ENCODE measurements at regions not wholly inside any gene's neighbourhood (a gene's known extent, or its start where the extent isn't known, plus 50 kb on each side); places are given as distances from the start of the nearest gene placed in this dataset.

- no peak for TF ChIP-seq ZNF223 (tag by site-specific recombination; IDR thresholded peaks at IDR 0.05)
Observed at GRCh38 chr13:89324582-89324981, 1653.4 kb downstream of the SLITRK5 start (continued).

- Histone ChIP-seq H3K27ac (ENCODE audit: extremely low read depth, low read depth, low read length) (no peak overlapping the region), H3K4me1 (ENCODE audit: control insufficient read depth, insufficient read depth, low read length) (no peaks in the 10 kb centered on the region), H3K9me3 (ENCODE audit: control insufficient read depth, insufficient read depth, low read depth, low read length) (no peaks in the 10 kb centered on the region), H3K4me3 (ENCODE audit: low read depth, low read length) (no peak overlapping the region), H3K36me3 (ENCODE audit: control insufficient read depth in 2 of 2, insufficient read depth in 1 of 2, low read length in 2 of 2) (no peaks in the 10 kb centered on the region)
- CTCF ChIA-PET: no interaction called here
- no peak for TF ChIP-seq ZNF423 (tag by site-specific recombination; IDR thresholded peaks at IDR 0.05)
- no peak for TF ChIP-seq INSM2 (tag by site-specific recombination; IDR thresholded peaks at IDR 0.05)
- POLR2A ChIA-PET: no interaction called here
Observed at GRCh38 chr13:89343165-89343564, 1672.0 kb downstream of the SLITRK5 start.

- no peak overlapping the region for H3K4me3 ChIP-seq (ENCODE audit: low read depth, low read length)
- TF ChIP-seq ZNF791 (tag by site-specific recombination; IDR thresholded peaks at IDR 0.05): no peak
- no peaks in the 10 kb centered on the region for H3K9me3 ChIP-seq (ENCODE audit: control insufficient read depth, insufficient read depth, low read depth, low read length)
- ChIA-PET CTCF (no interaction called here), POLR2A (no interaction called here)
- H3K27ac ChIP-seq (ENCODE audit: extremely low read depth, low read depth, low read length): no peak overlapping the region
- no peaks in the 10 kb centered on the region for H3K36me3 ChIP-seq (ENCODE audit: control insufficient read depth in 2 of 2, insufficient read depth in 1 of 2, low read length in 2 of 2)
- H3K4me1 ChIP-seq (ENCODE audit: control insufficient read depth, insufficient read depth, low read length): no peaks in the 10 kb centered on the region
Observed at GRCh38 chr13:89352384-89352783, 1681.2 kb downstream of the SLITRK5 start.

- H3K4me1 ChIP-seq (ENCODE audit: control insufficient read depth, insufficient read depth, low read length): no peaks in the 10 kb centered on the region
- POLR2A ChIA-PET: no interaction called here
- H3K9me3 ChIP-seq (ENCODE audit: control insufficient read depth, insufficient read depth, low read depth, low read length): no peaks in the 10 kb centered on the region
- no peaks in the 10 kb centered on the region for H3K36me3 ChIP-seq (ENCODE audit: control insufficient read depth in 2 of 2, insufficient read depth in 1 of 2, low read length in 2 of 2)
- CTCF ChIA-PET: no interaction called here
- H3K27ac ChIP-seq (ENCODE audit: extremely low read depth, low read depth, low read length): no peak overlapping the region
- H3K4me3 ChIP-seq (ENCODE audit: low read depth, low read length): no peak overlapping the region
- no peak for TF ChIP-seq ZNF747 (tag by site-specific recombination; IDR thresholded peaks at IDR 0.05)
- no peak for TF ChIP-seq ZNF138 (tag by site-specific recombination; IDR thresholded peaks at IDR 0.05; ENCODE audit: borderline replicate concordance)
- no peak for TF ChIP-seq ZNF518A (tag by site-specific recombination; conservative IDR thresholded peaks at IDR 0.05; ENCODE audit: low read depth)
- TF ChIP-seq ZBTB11 (tag by site-specific recombination; conservative IDR thresholded peaks at IDR 0.05; ENCODE audit: low read depth): no peak
- no peak for TF ChIP-seq ZSCAN18 (tag by site-specific recombination; IDR thresholded peaks at IDR 0.05)
- no peak for TF ChIP-seq ZNF776 (tag by site-specific recombination; IDR thresholded peaks at IDR 0.05; ENCODE audit: borderline replicate concordance)
- no peak for TF ChIP-seq ZNF701 (tag by site-specific recombination; IDR thresholded peaks at IDR 0.05)
- TF ChIP-seq ZNF239 (tag by site-specific recombination; IDR thresholded peaks at IDR 0.05): no peak
- no peak for TF ChIP-seq ZNF121 (tag by site-specific recombination; IDR thresholded peaks at IDR 0.05)
- TF ChIP-seq ZNF221 (tag by site-specific recombination; IDR thresholded peaks at IDR 0.05; ENCODE audit: borderline replicate concordance): no peak
- TF ChIP-seq ZNF639 (tag by site-specific recombination; IDR thresholded peaks at IDR 0.05): no peak
- no peak for TF ChIP-seq ZNF146 (tag by site-specific recombination; IDR thresholded peaks at IDR 0.05)
- no peak for TF ChIP-seq ZBTB20 (tag by site-specific recombination; IDR thresholded peaks at IDR 0.05)
- TF ChIP-seq ZNF660 (tag by site-specific recombination; IDR thresholded peaks at IDR 0.05): no peak
Observed at GRCh38 chr13:89361909-89362308, 1690.7 kb downstream of the SLITRK5 start.

Measured in HEK293 (cell line).